Neural progenitor cell (in vitro differentiated cells): ENCODE measurements at regions not wholly inside any gene's neighbourhood (a gene's known extent, or its start where the extent isn't known, plus 50 kb on each side); places are given as distances from the start of the nearest gene placed in this dataset.

Experiments used
- DNase-seq: peaks from one replicate; pipeline ENCODE4 v3.0.0-alpha.2; 2016; ENCODE audit warnings: low spot score
- H2AFZ ChIP-seq: fragments of 200-600 bp; sonication (generic); replicated peaks from 2 replicates; pipeline ENCODE4 v1.6.1; 2016; ENCODE audit warnings: antibody characterized with exemption
- H3F3A ChIP-seq: fragments of 200-600 bp; sonication (generic); 2 replicates; pipeline ENCODE4 v1.6.1; 2016; ENCODE audit warnings: antibody characterized with exemption, low read depth
- H3K27ac ChIP-seq: fragments of 200-600 bp; sonication (generic); 2 replicates; pipeline ENCODE4 v1.5.1; 2016; ENCODE audit warnings: mild to moderate bottlenecking
- H3K27me3 ChIP-seq: fragments of 200-600 bp; sonication (generic); 2 replicates; pipeline ENCODE4 v1.6.1; 2016; ENCODE audit warnings: mild to moderate bottlenecking, moderate library complexity
- H3K36me3 ChIP-seq: fragments of 200-600 bp; sonication (generic); 2 replicates; pipeline ENCODE4 v1.5.1; 2016
- H3K4me1 ChIP-seq: fragments of 200-600 bp; sonication (generic); 2 replicates; pipeline ENCODE4 v1.6.1; 2016; ENCODE audit warnings: mixed run types
- H3K4me2 ChIP-seq: fragments of 200-600 bp; sonication (generic); 2 replicates; pipeline ENCODE4 v1.6.1; 2016
- H3K4me3 ChIP-seq: fragments of 200-600 bp; sonication (generic); 2 replicates; pipeline ENCODE4 v1.5.1; 2016
- H3K79me2 ChIP-seq: fragments of 200-600 bp; sonication (generic); 2 replicates; pipeline ENCODE4 v1.6.1; 2016; ENCODE audit warnings: low read depth
- H3K9ac ChIP-seq: fragments of 200-600 bp; sonication (generic); 2 replicates; pipeline ENCODE4 v1.6.1; 2016
- H3K9me3 ChIP-seq: fragments of 200-600 bp; sonication (generic); 2 replicates; pipeline ENCODE4 v1.5.1; 2016; ENCODE audit warnings: low read depth
- H4K20me1 ChIP-seq: fragments of 200-600 bp; sonication (generic); 2 replicates; pipeline ENCODE4 v1.6.1; 2016; ENCODE audit warnings: low read depth
- H3K27ac Mint-ChIP-seq: 3 replicates; pipeline ENCODE4 v1.8.0; 2021; ENCODE audit warnings: mixed read lengths
- H3K27me3 Mint-ChIP-seq: 2 replicates; pipeline ENCODE4 v1.8.0; 2022; ENCODE audit warnings: low read depth, mild to moderate bottlenecking, inconsistent platforms, moderate library complexity, mixed read lengths; ENCODE audit not compliant: insufficient read depth
- H3K36me3 Mint-ChIP-seq: 3 replicates; pipeline ENCODE4 v1.8.0; 2021; ENCODE audit warnings: mixed read lengths
- H3K4me1 Mint-ChIP-seq: 3 replicates; pipeline ENCODE4 v1.8.0; 2021; ENCODE audit warnings: mixed read lengths
- H3K4me3 Mint-ChIP-seq: 3 replicates; pipeline ENCODE4 v1.8.0; 2021; ENCODE audit warnings: mild to moderate bottlenecking, moderate library complexity, mixed read lengths
- H3K9me3 Mint-ChIP-seq: 3 replicates; pipeline ENCODE4 v1.8.0; 2020; ENCODE audit warnings: mixed read lengths
- CTCF ChIP-seq: fragments of 200-600 bp; sonication (generic); IDR thresholded peaks from 2 replicates; pipeline ENCODE4 v1.5.1; 2017; ENCODE audit warnings: antibody characterized with exemption, mild to moderate bottlenecking
- EZH2 ChIP-seq: fragments of 200-600 bp; sonication (generic); IDR thresholded peaks from 2 replicates; pipeline ENCODE4 v1.6.1; 2017; ENCODE audit warnings: antibody characterized with exemption, mild to moderate bottlenecking, moderate library complexity
- EZH2phosphoT487 ChIP-seq: fragments of 200-600 bp; sonication (generic); IDR thresholded peaks from 2 replicates; pipeline ENCODE4 v1.6.1; 2017; ENCODE audit warnings: antibody characterized with exemption

GRCh38 chr5:53199882-53200281 is 90.3 kb upstream of the MOCS2 start:
- Histone ChIP-seq H3K79me2 (no peaks in the 10 kb centered on the region), H3F3A (no peaks in the 10 kb centered on the region), H3K27ac (no peak overlapping the region), H3K36me3 (no peaks in the 10 kb centered on the region), H2AFZ (no peak overlapping the region), H3K4me3 (no peak overlapping the region), H3K9ac (no peak overlapping the region), H3K4me1 (no peaks in the 10 kb centered on the region), H4K20me1 (no peaks in the 10 kb centered on the region), H3K9me3 (no peaks in the 10 kb centered on the region), H3K4me2 (no peak overlapping the region), H3K27me3 (no peaks in the 10 kb centered on the region)
- no peak overlapping the region for H3K4me3 Mint-ChIP-seq
- H3K4me1 Mint-ChIP-seq: no peaks in the 10 kb centered on the region
- H3K27me3 Mint-ChIP-seq: no peaks in the 10 kb centered on the region
- TF ChIP-seq EZH2: no peak
- no peak for TF ChIP-seq CTCF
- TF ChIP-seq EZH2phosphoT487: no peak
- H3K27ac Mint-ChIP-seq: no peak overlapping the region
- no peaks in the 10 kb centered on the region for H3K36me3 Mint-ChIP-seq
- H3K9me3 Mint-ChIP-seq: no peaks in the 10 kb centered on the region
- DNase-seq: no peak

GRCh38 chr5:53200306-53200705 is 90.7 kb upstream of the MOCS2 start:
- H3K4me1 Mint-ChIP-seq: no peaks in the 10 kb centered on the region

GRCh38 chr5:53201746-53202145 is 92.2 kb upstream of the MOCS2 start:
- Histone ChIP-seq H3K4me3 (no peak overlapping the region), H3K9ac (no peak overlapping the region), H3K9me3 (no peaks in the 10 kb centered on the region), H3F3A (no peaks in the 10 kb centered on the region), H3K36me3 (no peaks in the 10 kb centered on the region), H3K79me2 (no peaks in the 10 kb centered on the region), H4K20me1 (no peaks in the 10 kb centered on the region), H3K4me1 (no peaks in the 10 kb centered on the region), H3K27ac (no peak overlapping the region), H3K27me3 (no peaks in the 10 kb centered on the region), H2AFZ (no peak overlapping the region), H3K4me2 (no peak overlapping the region)
- no peak for DNase-seq
- Mint-ChIP-seq H3K9me3 (no peaks in the 10 kb centered on the region), H3K4me1 (no peaks in the 10 kb centered on the region), H3K27ac (no peak overlapping the region), H3K27me3 (no peaks in the 10 kb centered on the region), H3K4me3 (no peak overlapping the region), H3K36me3 (no peaks in the 10 kb centered on the region)
- TF ChIP-seq CTCF: peak; percentile 27
- no peak for TF ChIP-seq EZH2phosphoT487

More at GRCh38 chr5:53200306-53200705, 90.7 kb upstream of the MOCS2 start:
- Histone ChIP-seq H3K27me3 (no peaks in the 10 kb centered on the region), H3F3A (no peaks in the 10 kb centered on the region), H3K4me1 (no peaks in the 10 kb centered on the region), H3K4me2 (no peak overlapping the region), H4K20me1 (no peaks in the 10 kb centered on the region), H3K27ac (no peak overlapping the region), H3K9ac (no peak overlapping the region), H3K4me3 (no peak overlapping the region), H2AFZ (no peak overlapping the region), H3K36me3 (no peaks in the 10 kb centered on the region), H3K9me3 (no peaks in the 10 kb centered on the region), H3K79me2 (no peaks in the 10 kb centered on the region)
- no peak for DNase-seq
- Mint-ChIP-seq H3K27me3 (no peaks in the 10 kb centered on the region), H3K4me3 (no peak overlapping the region), H3K27ac (no peak overlapping the region), H3K36me3 (no peaks in the 10 kb centered on the region), H3K9me3 (no peaks in the 10 kb centered on the region)
- no peak for TF ChIP-seq EZH2phosphoT487
- no peak for TF ChIP-seq CTCF
- no peak for TF ChIP-seq EZH2

GRCh38 chr5:53206562-53206961 is 97.0 kb upstream of the MOCS2 start:
- no peaks in the 10 kb centered on the region for H3K36me3 ChIP-seq
- Mint-ChIP-seq H3K27me3 (no peaks in the 10 kb centered on the region), H3K9me3 (no peaks in the 10 kb centered on the region), H3K36me3 (no peaks in the 10 kb centered on the region), H3K27ac (no peak overlapping the region), H3K4me3 (no peak overlapping the region), H3K4me1 (no peaks in the 10 kb centered on the region)
- no peaks in the 10 kb centered on the region for H4K20me1 ChIP-seq
- no peak overlapping the region for H3K4me3 ChIP-seq
- no peak overlapping the region for H3K4me2 ChIP-seq
- no peaks in the 10 kb centered on the region for H3K4me1 ChIP-seq
- DNase-seq: no peak
- H2AFZ ChIP-seq: no peak overlapping the region
- no peaks in the 10 kb centered on the region for H3F3A ChIP-seq
- no peaks in the 10 kb centered on the region for H3K9me3 ChIP-seq
- H3K27me3 ChIP-seq: no peaks in the 10 kb centered on the region
- TF ChIP-seq CTCF (no peak), EZH2 (no peak), EZH2phosphoT487 (no peak)
- no peaks in the 10 kb centered on the region for H3K79me2 ChIP-seq
- H3K9ac ChIP-seq: no peak overlapping the region
- no peak overlapping the region for H3K27ac ChIP-seq
